ENCODE measurements at regions not wholly inside any gene's neighbourhood (a gene's known extent, or its start where the extent isn't known, plus 50 kb on each side); places are given as distances from the start of the nearest gene placed in this dataset.

DNA sequence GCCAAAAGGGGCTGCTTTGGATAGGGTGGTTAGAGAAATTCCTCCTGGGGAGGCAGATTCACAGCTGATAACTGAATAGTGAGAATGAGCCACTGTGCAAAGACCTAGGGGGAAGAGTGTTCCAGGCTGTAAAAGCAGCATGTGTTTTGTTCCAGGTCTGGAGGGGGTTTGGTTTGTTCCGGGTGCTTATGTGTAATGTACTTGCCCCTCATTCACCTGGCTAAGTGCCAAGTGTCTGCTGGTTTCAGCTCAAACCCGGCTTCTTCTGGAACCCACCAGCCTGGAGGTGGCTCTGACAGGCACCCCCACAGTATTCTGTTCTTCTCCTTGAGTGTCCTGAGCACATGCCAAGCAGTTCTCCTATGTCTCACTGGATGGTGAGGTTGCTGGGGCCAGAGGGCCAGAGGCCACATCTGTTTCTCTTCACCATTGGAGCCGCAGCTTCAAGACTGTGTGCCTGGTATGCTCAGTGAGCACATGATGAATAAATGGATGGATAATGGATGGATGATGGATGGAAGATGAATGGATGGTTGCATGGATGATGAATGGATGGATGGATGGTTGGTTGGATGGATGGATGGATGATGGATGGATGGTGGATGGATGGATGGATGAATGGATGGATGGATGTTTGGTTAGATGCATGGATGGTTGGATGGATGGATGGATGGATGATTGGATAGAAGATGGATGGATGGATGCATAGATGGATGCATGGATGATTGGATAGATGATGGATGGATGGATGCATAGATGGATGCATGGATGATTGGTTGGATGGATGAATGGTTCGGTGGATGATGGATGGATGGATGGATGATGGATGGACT, 227.6 kb downstream of the BMP7 start:
- ChIA-PET RAD21 (ENCODE audit: unreplicated experiment) (no interaction called here), CTCF (no interaction called here), SMC1A (ENCODE audit: uncharacterized antibody, unreplicated experiment) (no interaction called here), POLR2A (no interaction called here)
- Histone ChIP-seq H3K9me3 (replicated peaks; ENCODE audit: control insufficient read depth, insufficient read depth, low read length) (peaks cover 2% of the 10 kb centered on the region; the same call in 1 of the 3 replicates), H3K4me1 (ENCODE audit: control insufficient read depth, insufficient read depth, low read length) (no peaks in the 10 kb centered on the region), H3K9ac (ENCODE audit: control insufficient read depth, insufficient read depth, low read length) (no peak overlapping the region), H3K79me2 (ENCODE audit: control insufficient read depth, insufficient read depth, low read length) (no peaks in the 10 kb centered on the region), H3K4me3 (no peak overlapping the region), H3K4me2 (ENCODE audit: control insufficient read depth, insufficient read depth) (no peak overlapping the region), H3K27me3 (replicated peaks in 1 of 2; ENCODE audit: control insufficient read depth in 2 of 2, insufficient read depth in 2 of 2, low read length in 1 of 2) (no peaks in the 10 kb centered on the region; a peak in 2 of 4 replicates), H2AFZ (ENCODE audit: control insufficient read depth, low read depth, low read length) (no peak overlapping the region), H3K36me3 (ENCODE audit: control insufficient read depth in 2 of 2, insufficient read depth in 2 of 2, low read length in 1 of 2) (no peaks in the 10 kb centered on the region), H3K27ac (ENCODE audit: control insufficient read depth, insufficient read depth) (no peak overlapping the region), H4K20me1 (ENCODE audit: control insufficient read depth, insufficient read depth) (no peaks in the 10 kb centered on the region)
- in situ Hi-C loops (cut with MboI): no loop called here
- FAIRE-seq: no peak
- DNase-seq (ENCODE audit: low read depth, low spot score): no peak
- 15% methylated on average over 4 of the region's 4 CpGs for WGBS (ENCODE audit: insufficient coverage, insufficient replicate concordance, low lambda C conversion rate, missing lambda C conversion rate)
- BruUV-seq (replicated peaks): no TSS peak
- TF ChIP-seq FOXK2 (IDR thresholded peaks at IDR 0.05) (peak; percentile 33; the same call in 1 of the 2 replicates), MTA2 (IDR thresholded peaks at IDR 0.05; ENCODE audit: low read depth) (no peak)
- TF ChIP-seq, protein P1, sequence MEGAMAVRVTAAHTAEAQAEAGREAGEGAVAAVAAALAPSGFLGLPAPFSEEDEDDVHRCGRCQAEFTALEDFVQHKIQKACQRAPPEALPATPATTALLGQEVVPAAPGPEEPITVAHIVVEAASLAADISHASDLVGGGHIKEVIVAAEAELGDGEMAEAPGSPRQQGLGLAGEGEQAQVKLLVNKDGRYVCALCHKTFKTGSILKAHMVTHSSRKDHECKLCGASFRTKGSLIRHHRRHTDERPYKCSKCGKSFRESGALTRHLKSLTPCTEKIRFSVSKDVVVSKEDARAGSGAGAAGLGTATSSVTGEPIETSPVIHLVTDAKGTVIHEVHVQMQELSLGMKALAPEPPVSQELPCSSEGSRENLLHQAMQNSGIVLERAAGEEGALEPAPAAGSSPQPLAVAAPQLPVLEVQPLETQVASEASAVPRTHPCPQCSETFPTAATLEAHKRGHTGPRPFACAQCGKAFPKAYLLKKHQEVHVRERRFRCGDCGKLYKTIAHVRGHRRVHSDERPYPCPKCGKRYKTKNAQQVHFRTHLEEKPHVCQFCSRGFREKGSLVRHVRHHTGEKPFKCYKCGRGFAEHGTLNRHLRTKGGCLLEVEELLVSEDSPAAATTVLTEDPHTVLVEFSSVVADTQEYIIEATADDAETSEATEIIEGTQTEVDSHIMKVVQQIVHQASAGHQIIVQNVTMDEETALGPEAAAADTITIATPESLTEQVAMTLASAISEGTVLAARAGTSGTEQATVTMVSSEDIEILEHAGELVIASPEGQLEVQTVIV (IDR thresholded peaks at IDR 0.05; ENCODE audit: borderline replicate concordance, partially characterized antibody): peak; percentile 41
- ATAC-seq: no peak
- intact Hi-C loops (cut with micrococcal nuclease; ENCODE audit: unreplicated experiment): no loop called here

DNA sequence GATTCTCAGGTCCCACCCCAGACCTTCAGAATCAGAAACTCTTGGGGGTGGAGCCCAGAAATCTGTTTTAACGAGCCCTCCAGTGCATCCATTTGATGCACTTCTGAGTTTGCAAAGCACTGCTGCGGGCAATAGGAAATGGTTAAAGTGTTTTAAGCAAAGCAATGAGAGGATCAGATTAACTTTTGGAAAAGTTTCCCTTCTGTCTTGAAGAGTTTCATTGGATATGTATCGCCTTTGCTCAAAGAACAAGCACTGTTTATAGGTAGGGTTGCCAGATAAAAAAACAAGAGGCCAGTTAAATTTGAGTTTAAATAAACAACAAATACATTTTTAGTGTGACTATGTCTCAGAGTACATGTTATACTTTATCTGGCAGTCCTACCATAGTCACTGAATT, 226.0 kb downstream of the BMP7 start:
- H3K4me1 ChIP-seq (ENCODE audit: control insufficient read depth, insufficient read depth, low read length): no peaks in the 10 kb centered on the region
- ChIA-PET CTCF (no interaction called here), RAD21 (ENCODE audit: unreplicated experiment) (no interaction called here), SMC1A (ENCODE audit: uncharacterized antibody, unreplicated experiment) (no interaction called here), POLR2A (no interaction called here)
- H3K27me3 ChIP-seq (replicated peaks in 1 of 2; ENCODE audit: control insufficient read depth in 2 of 2, insufficient read depth in 2 of 2, low read length in 1 of 2): no peaks in the 10 kb centered on the region; a peak in 2 of 4 replicates
- no peak overlapping the region for H2AFZ ChIP-seq (ENCODE audit: control insufficient read depth, low read depth, low read length)
- intact Hi-C loops (cut with micrococcal nuclease; ENCODE audit: unreplicated experiment) (no loop called here), in situ Hi-C loops (cut with MboI) (no loop called here)
- FAIRE-seq (no peak), ATAC-seq (no peak), DNase-seq (ENCODE audit: low read depth, low spot score) (no peak)
- no peaks in the 10 kb centered on the region for H3K79me2 ChIP-seq (ENCODE audit: control insufficient read depth, insufficient read depth, low read length)
- H3K4me3 ChIP-seq: no peak overlapping the region
- H3K27ac ChIP-seq (ENCODE audit: control insufficient read depth, insufficient read depth): no peak overlapping the region
- no peaks in the 10 kb centered on the region for H4K20me1 ChIP-seq (ENCODE audit: control insufficient read depth, insufficient read depth)
- 25% methylated on average over 3 of the region's 3 CpGs for WGBS (ENCODE audit: insufficient coverage, insufficient replicate concordance, low lambda C conversion rate, missing lambda C conversion rate)
- H3K9ac ChIP-seq (ENCODE audit: control insufficient read depth, insufficient read depth, low read length): no peak overlapping the region
- no peaks in the 10 kb centered on the region for H3K9me3 ChIP-seq (replicated peaks; ENCODE audit: control insufficient read depth, insufficient read depth, low read length)
- H3K36me3 ChIP-seq (ENCODE audit: control insufficient read depth in 2 of 2, insufficient read depth in 2 of 2, low read length in 1 of 2): no peaks in the 10 kb centered on the region
- no TSS peak for BruUV-seq (replicated peaks)
- H3K4me2 ChIP-seq (ENCODE audit: control insufficient read depth, insufficient read depth): no peak overlapping the region
- TF ChIP-seq, protein P2, sequence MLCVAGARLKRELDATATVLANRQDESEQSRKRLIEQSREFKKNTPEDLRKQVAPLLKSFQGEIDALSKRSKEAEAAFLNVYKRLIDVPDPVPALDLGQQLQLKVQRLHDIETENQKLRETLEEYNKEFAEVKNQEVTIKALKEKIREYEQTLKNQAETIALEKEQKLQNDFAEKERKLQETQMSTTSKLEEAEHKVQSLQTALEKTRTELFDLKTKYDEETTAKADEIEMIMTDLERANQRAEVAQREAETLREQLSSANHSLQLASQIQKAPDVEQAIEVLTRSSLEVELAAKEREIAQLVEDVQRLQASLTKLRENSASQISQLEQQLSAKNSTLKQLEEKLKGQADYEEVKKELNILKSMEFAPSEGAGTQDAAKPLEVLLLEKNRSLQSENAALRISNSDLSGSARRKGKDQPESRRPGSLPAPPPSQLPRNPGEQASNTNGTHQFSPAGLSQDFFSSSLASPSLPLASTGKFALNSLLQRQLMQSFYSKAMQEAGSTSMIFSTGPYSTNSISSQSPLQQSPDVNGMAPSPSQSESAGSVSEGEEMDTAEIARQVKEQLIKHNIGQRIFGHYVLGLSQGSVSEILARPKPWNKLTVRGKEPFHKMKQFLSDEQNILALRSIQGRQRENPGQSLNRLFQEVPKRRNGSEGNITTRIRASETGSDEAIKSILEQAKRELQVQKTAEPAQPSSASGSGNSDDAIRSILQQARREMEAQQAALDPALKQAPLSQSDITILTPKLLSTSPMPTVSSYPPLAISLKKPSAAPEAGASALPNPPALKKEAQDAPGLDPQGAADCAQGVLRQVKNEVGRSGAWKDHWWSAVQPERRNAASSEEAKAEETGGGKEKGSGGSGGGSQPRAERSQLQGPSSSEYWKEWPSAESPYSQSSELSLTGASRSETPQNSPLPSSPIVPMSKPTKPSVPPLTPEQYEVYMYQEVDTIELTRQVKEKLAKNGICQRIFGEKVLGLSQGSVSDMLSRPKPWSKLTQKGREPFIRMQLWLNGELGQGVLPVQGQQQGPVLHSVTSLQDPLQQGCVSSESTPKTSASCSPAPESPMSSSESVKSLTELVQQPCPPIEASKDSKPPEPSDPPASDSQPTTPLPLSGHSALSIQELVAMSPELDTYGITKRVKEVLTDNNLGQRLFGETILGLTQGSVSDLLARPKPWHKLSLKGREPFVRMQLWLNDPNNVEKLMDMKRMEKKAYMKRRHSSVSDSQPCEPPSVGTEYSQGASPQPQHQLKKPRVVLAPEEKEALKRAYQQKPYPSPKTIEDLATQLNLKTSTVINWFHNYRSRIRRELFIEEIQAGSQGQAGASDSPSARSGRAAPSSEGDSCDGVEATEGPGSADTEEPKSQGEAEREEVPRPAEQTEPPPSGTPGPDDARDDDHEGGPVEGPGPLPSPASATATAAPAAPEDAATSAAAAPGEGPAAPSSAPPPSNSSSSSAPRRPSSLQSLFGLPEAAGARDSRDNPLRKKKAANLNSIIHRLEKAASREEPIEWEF (IDR thresholded peaks at IDR 0.05; ENCODE audit: insufficient replicate concordance, low read depth, low read length): no peak
- no peak for TF ChIP-seq SUPT20H (IDR thresholded peaks at IDR 0.05; ENCODE audit: borderline replicate concordance, control insufficient read depth, low read depth, low read length)
- TF ChIP-seq, protein P1 (IDR thresholded peaks at IDR 0.05; ENCODE audit: borderline replicate concordance, partially characterized antibody): no peak
